ENCODE measurements at regions not wholly inside any gene's neighbourhood (a gene's known extent, or its start where the extent isn't known, plus 50 kb on each side); places are given as distances from the start of the nearest gene placed in this dataset.
"Not testable (repeated sequence)": the region's sequence is repeated elsewhere in the genome, so short reads cannot be mapped to it uniquely, and the experiment has no call there.

DNA sequence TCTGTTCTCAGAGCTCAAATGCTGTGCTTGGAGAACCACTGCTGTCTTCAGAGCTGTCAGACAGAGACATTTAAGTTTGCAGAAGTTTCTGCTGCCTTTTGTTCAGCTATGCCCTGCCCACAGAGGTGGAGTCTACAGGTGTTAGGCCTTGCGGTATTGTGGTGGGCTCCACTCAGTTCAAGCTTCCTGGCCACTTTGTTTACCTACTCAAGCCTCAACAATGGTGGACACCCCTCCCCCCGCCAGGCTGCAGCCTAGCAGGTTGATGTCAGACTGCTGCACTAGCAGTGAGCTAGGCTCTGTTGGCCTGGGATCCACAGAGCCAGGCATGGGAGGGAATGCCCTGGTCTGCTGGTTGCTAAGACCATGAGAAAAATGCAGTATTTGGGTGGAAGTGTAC, 323.8 kb downstream of the BCAT1 start:
- Histone ChIP-seq H3K4me3 (ENCODE audit: low read depth, low read length, poor library complexity, severe bottlenecking) (no peak overlapping the region), H3K9me2 (ENCODE audit: low read depth, low read length) (no peaks in the 10 kb centered on the region), H3K4me1 (ENCODE audit: insufficient read depth, low read length, severe bottlenecking) (no peaks in the 10 kb centered on the region), H3K27me3 (ENCODE audit: insufficient read depth, low read length) (no peaks in the 10 kb centered on the region), H2AFZ (ENCODE audit: low read length) (no peak overlapping the region), H4K20me1 (ENCODE audit: insufficient read depth, low read length) (no peaks in the 10 kb centered on the region), H3F3A (ENCODE audit: insufficient read depth, low read length) (no peaks in the 10 kb centered on the region), H3K79me2 (ENCODE audit: insufficient read depth, low read length) (no peaks in the 10 kb centered on the region), H3K27ac (ENCODE audit: low read depth, low read length, poor library complexity, severe bottlenecking) (no peak overlapping the region), H3K9me3 (ENCODE audit: low read length) (no peaks in the 10 kb centered on the region), H3K9ac (ENCODE audit: low read length) (no peak overlapping the region), H3K4me2 (ENCODE audit: low read length) (no peak overlapping the region), H3K36me3 (ENCODE audit: insufficient read depth, low read length) (no peaks in the 10 kb centered on the region)
- TF ChIP-seq CTCF (IDR thresholded peaks at IDR 0.05; ENCODE audit: low read length) (no peak), EZH2 (IDR thresholded peaks at IDR 0.05; ENCODE audit: borderline replicate concordance, low read length) (no peak)

- H3K36me3 ChIP-seq (ENCODE audit: insufficient read depth, low read length); H3K4me2 ChIP-seq (ENCODE audit: low read length); H3K4me3 ChIP-seq (ENCODE audit: low read depth, low read length, poor library complexity, severe bottlenecking); H3K79me2 ChIP-seq (ENCODE audit: insufficient read depth, low read length); H3K27ac ChIP-seq (ENCODE audit: low read depth, low read length, poor library complexity, severe bottlenecking); H2AFZ ChIP-seq (ENCODE audit: low read length); H3K9me3 ChIP-seq (ENCODE audit: low read length); H4K20me1 ChIP-seq (ENCODE audit: insufficient read depth, low read length); H3K9ac ChIP-seq (ENCODE audit: low read length); H3K4me1 ChIP-seq (ENCODE audit: insufficient read depth, low read length, severe bottlenecking); H3F3A ChIP-seq (ENCODE audit: insufficient read depth, low read length); H3K9me2 ChIP-seq (ENCODE audit: low read depth, low read length); H3K27me3 ChIP-seq (ENCODE audit: insufficient read depth, low read length): not testable (repeated sequence)
Measured at GRCh38 chr12:24619954-24620353, 328.9 kb downstream of the BCAT1 start.

DNA sequence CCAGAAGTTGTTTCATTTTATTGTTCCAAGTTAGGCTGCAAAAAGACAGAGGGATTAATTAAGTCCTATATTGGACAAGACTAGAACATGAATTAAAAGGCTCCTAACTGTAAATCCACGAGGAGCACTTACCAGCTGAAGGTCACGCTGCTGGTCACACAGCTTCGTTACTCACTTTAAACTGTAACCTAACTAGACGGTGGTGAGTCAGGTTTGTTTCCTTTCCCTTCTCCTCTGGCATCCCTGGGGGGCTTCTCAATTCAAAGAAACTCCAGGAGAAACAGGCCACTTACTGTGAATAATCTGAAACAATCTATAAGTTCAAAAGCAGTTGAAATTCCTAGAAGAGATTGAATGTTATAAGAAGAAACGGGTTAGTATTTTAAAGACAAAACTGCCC, 331.4 kb downstream of the BCAT1 start:
- no peak overlapping the region for H3K4me2 ChIP-seq (ENCODE audit: low read length)
- H3K9me3 ChIP-seq (ENCODE audit: low read length) = no peaks in the 10 kb centered on the region
- no peak overlapping the region for H3K9ac ChIP-seq (ENCODE audit: low read length)
- no peaks in the 10 kb centered on the region for H3K79me2 ChIP-seq (ENCODE audit: insufficient read depth, low read length)
- no peaks in the 10 kb centered on the region for H3K27me3 ChIP-seq (ENCODE audit: insufficient read depth, low read length)
- no peaks in the 10 kb centered on the region for H3F3A ChIP-seq (ENCODE audit: insufficient read depth, low read length)
- no peaks in the 10 kb centered on the region for H4K20me1 ChIP-seq (ENCODE audit: insufficient read depth, low read length)
- H3K4me3 ChIP-seq (ENCODE audit: low read depth, low read length, poor library complexity, severe bottlenecking) = no peak overlapping the region
- TF ChIP-seq EZH2 (IDR thresholded peaks at IDR 0.05; ENCODE audit: borderline replicate concordance, low read length) (no peak), CTCF (IDR thresholded peaks at IDR 0.05; ENCODE audit: low read length) (no peak)
- H3K9me2 ChIP-seq (ENCODE audit: low read depth, low read length) = no peaks in the 10 kb centered on the region
- H3K36me3 ChIP-seq (ENCODE audit: insufficient read depth, low read length) = no peaks in the 10 kb centered on the region
- H3K4me1 ChIP-seq (ENCODE audit: insufficient read depth, low read length, severe bottlenecking) = no peaks in the 10 kb centered on the region
- H2AFZ ChIP-seq (ENCODE audit: low read length) = no peak overlapping the region
- H3K27ac ChIP-seq (ENCODE audit: low read depth, low read length, poor library complexity, severe bottlenecking) = no peak overlapping the region

DNA sequence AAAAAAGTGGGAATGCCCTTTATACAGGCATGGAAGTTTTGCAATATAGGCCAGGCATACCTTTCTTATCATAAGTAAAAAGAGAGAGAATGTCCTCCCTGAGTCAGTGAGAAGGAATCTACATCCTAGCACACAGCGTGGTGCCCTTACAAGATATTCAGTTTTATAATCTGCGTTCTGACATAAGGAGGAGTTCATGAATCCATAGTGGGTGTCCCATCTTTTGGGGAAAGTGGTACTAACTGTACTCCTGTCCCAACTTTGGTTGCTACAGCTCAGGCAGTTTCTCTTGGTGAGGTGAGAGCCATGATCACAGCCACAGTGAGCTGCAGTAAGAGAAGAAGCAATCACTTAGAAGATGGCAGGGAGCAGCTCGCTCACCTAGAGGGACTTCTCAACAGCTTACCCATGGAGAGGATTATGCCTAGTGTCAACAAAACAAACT, 332.9 kb downstream of the BCAT1 start:
- Histone ChIP-seq H4K20me1 (ENCODE audit: insufficient read depth, low read length) (no peaks in the 10 kb centered on the region), H2AFZ (ENCODE audit: low read length) (no peak overlapping the region), H3F3A (ENCODE audit: insufficient read depth, low read length) (no peaks in the 10 kb centered on the region), H3K4me1 (ENCODE audit: insufficient read depth, low read length, severe bottlenecking) (no peaks in the 10 kb centered on the region), H3K36me3 (ENCODE audit: insufficient read depth, low read length) (no peaks in the 10 kb centered on the region), H3K79me2 (ENCODE audit: insufficient read depth, low read length) (no peaks in the 10 kb centered on the region), H3K4me3 (ENCODE audit: low read depth, low read length, poor library complexity, severe bottlenecking) (no peak overlapping the region), H3K9ac (ENCODE audit: low read length) (no peak overlapping the region), H3K9me2 (ENCODE audit: low read depth, low read length) (no peaks in the 10 kb centered on the region), H3K27me3 (ENCODE audit: insufficient read depth, low read length) (no peaks in the 10 kb centered on the region), H3K4me2 (ENCODE audit: low read length) (no peak overlapping the region), H3K9me3 (ENCODE audit: low read length) (no peaks in the 10 kb centered on the region), H3K27ac (ENCODE audit: low read depth, low read length, poor library complexity, severe bottlenecking) (no peak overlapping the region)
- TF ChIP-seq EZH2 (IDR thresholded peaks at IDR 0.05; ENCODE audit: borderline replicate concordance, low read length) (no peak), CTCF (IDR thresholded peaks at IDR 0.05; ENCODE audit: low read length) (no peak)
